H1 (cell line): ENCODE measurements at regions not wholly inside any gene's neighbourhood (a gene's known extent, or its start where the extent isn't known, plus 50 kb on each side); places are given as distances from the start of the nearest gene placed in this dataset.

Experiments
- BRCA1 ChIP-seq: IDR thresholded peaks from 2 replicates; pipeline ENCODE4 v1.6.1; 2012; ENCODE audit warnings: low read depth, low read length, improper control_type of control experiment
- EP300 ChIP-seq, 2 experiments: IDR thresholded peaks; 1 replicate in 1 of 2; 2 replicates in 1 of 2; pipeline ENCODE4 v1.6.1; 2011 to 2012; ENCODE audit warnings: low read depth in 2 of 2, low read length in 2 of 2, mild to moderate bottlenecking in 2 of 2, borderline replicate concordance in 1 of 2, inconsistent platforms in 1 of 2, moderate library complexity in 1 of 2
- EZH2 ChIP-seq: fragments of 200-600 bp; sonication (generic); IDR thresholded peaks from 2 replicates; pipeline ENCODE4 v1.7.1; 2012; ENCODE audit warnings: low read depth, mild to moderate bottlenecking, moderate library complexity, low read length, inconsistent platforms; ENCODE audit not compliant: severe bottlenecking
- GABPA ChIP-seq: IDR thresholded peaks from 2 replicates; pipeline ENCODE4 v1.6.1; 2011; ENCODE audit warnings: mild to moderate bottlenecking, low read length, moderate library complexity, borderline replicate concordance; ENCODE audit not compliant: insufficient read depth
- HDAC2 ChIP-seq, 2 experiments: fragments of 300-600 bp in 1 of 2; sonication (generic) in 1 of 2; IDR thresholded peaks; 2 replicates each; pipeline ENCODE4 v1.6.1; 2011 to 2012; ENCODE audit warnings: low read depth in 2 of 2, low read length in 2 of 2, mild to moderate bottlenecking in 2 of 2, moderate library complexity in 2 of 2, borderline replicate concordance in 1 of 2, inconsistent platforms in 1 of 2
- JUND ChIP-seq: IDR thresholded peaks from 2 replicates; pipeline ENCODE4 v1.6.1; 2011; ENCODE audit warnings: mild to moderate bottlenecking, improper control_type of control experiment, low read length
- MAFK ChIP-seq: IDR thresholded peaks from 2 replicates; pipeline ENCODE4 v1.6.1; 2012; ENCODE audit warnings: low read depth, mild to moderate bottlenecking, improper control_type of control experiment, low read length
- PHF8 ChIP-seq: fragments of 200-600 bp; sonication (generic); conservative IDR thresholded peaks from 2 replicates; pipeline ENCODE4 v1.7.1; 2012; ENCODE audit warnings: low read depth, mild to moderate bottlenecking, inconsistent platforms, low read length, moderate library complexity
- POLR2AphosphoS5 ChIP-seq: IDR thresholded peaks from 2 replicates; pipeline ENCODE4 v1.6.1; 2011; ENCODE audit warnings: low read depth, low read length
- RFX5 ChIP-seq: IDR thresholded peaks from 2 replicates; pipeline ENCODE4 v1.6.1; 2011; ENCODE audit warnings: low read depth, low read length, improper control_type of control experiment, borderline replicate concordance
- RNF2 ChIP-seq: fragments of 200-900, 300-1000 bp; sonication (generic); IDR thresholded peaks from 2 replicates; pipeline ENCODE4 v1.7.1; 2016; ENCODE audit warnings: borderline replicate concordance, low read depth, mild to moderate bottlenecking, antibody characterized with exemption, low read length; ENCODE audit not compliant: poor library complexity, severe bottlenecking; ENCODE audit errors: missing control alignments
- RXRA ChIP-seq: IDR thresholded peaks from 2 replicates; pipeline ENCODE4 v1.6.1; 2011; ENCODE audit warnings: low read depth, mild to moderate bottlenecking, low read length, moderate library complexity; ENCODE audit not compliant: insufficient read depth
- YY1 ChIP-seq: IDR thresholded peaks from 2 replicates; pipeline ENCODE4 v1.6.1; 2011; ENCODE audit warnings: low read depth, mild to moderate bottlenecking, low read length
- TF ChIP-seq, protein P1 (sequence below), 3 experiments: IDR thresholded peaks; 1 replicate in 2 of 3; 2 replicates in 1 of 3; pipeline versions ENCODE4 v1.5.1 to v1.6.1; 2011; ENCODE audit warnings: low read length in 3 of 3, mild to moderate bottlenecking in 3 of 3, inconsistent platforms in 2 of 3, low read depth in 1 of 3, moderate library complexity in 1 of 3; ENCODE audit not compliant: insufficient read depth in 1 of 3; ENCODE audit errors: control extremely low read depth in 1 of 3

DNA sequence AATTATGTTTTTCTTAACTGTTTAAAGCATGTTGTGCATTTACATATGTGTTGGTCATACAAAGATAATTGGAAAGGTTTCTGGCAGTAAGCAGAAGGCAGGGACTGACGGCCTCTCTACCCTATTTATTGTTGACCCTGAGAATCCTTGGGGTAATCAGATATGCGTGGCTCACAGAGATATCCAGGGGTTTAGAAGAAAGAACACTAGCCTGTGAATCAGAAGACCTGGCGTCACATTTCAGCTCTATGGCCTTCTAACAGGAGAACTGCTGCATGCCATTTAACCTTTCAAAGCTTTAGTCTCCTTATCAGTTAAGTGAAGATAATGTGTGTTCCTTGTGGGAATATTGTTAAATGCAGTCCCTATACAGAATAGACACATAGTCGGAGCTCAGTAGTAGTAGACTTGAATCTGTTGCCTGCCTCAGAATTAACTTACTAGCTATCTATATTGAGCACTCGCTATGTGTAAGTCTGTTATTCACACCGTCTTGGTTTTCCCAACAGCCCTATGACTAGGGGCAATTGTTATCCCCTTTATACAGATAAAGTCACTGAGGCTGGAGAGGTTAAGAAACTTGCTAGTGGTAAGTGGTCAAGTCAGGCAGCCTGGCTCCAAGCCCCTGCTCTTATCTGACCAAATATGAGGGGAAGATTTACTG, 129.6 kb upstream of the ANKRD1 start:
- TF ChIP-seq BRCA1 (no peak), EZH2 (no peak), EP300 (IDR thresholded peaks at IDR 0.05; ENCODE audit: borderline replicate concordance in 1 of 2, low read depth in 2 of 2, low read length in 2 of 2) (no peak), RXRA (no peak), MAFK (no peak), RFX5 (no peak), HDAC2 (IDR thresholded peaks at IDR 0.05; ENCODE audit: borderline replicate concordance in 1 of 2, low read depth in 2 of 2, low read length in 2 of 2) (no peak), GABPA (no peak), PHF8 (no peak), POLR2AphosphoS5 (no peak), YY1 (no peak), RNF2 (no peak), JUND (no peak)
- TF ChIP-seq, protein P1, sequence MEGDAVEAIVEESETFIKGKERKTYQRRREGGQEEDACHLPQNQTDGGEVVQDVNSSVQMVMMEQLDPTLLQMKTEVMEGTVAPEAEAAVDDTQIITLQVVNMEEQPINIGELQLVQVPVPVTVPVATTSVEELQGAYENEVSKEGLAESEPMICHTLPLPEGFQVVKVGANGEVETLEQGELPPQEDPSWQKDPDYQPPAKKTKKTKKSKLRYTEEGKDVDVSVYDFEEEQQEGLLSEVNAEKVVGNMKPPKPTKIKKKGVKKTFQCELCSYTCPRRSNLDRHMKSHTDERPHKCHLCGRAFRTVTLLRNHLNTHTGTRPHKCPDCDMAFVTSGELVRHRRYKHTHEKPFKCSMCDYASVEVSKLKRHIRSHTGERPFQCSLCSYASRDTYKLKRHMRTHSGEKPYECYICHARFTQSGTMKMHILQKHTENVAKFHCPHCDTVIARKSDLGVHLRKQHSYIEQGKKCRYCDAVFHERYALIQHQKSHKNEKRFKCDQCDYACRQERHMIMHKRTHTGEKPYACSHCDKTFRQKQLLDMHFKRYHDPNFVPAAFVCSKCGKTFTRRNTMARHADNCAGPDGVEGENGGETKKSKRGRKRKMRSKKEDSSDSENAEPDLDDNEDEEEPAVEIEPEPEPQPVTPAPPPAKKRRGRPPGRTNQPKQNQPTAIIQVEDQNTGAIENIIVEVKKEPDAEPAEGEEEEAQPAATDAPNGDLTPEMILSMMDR (IDR thresholded peaks at IDR 0.05; ENCODE audit: control extremely low read depth in 1 of 3, insufficient read depth in 1 of 3, low read depth in 1 of 3, low read length in 3 of 3) = no peak
